BJ (cell line): ENCODE measurements at regions not wholly inside any gene's neighbourhood (a gene's known extent, or its start where the extent isn't known, plus 50 kb on each side); places are given as distances from the start of the nearest gene placed in this dataset.

Experiments
- CTCF ChIA-PET: fragments of 350-600 bp; formaldehyde crosslinking; extraction: SDS; loops from one replicate; lab custom pipeline; 2021; ENCODE audit warnings: antibody characterized with exemption, inconsistent platforms; lab: Yijun Ruan, JAX
- POLR2A ChIA-PET: fragments of 300-600 bp; sonication (Branson Sonifier 250); formaldehyde crosslinking; extraction: SDS; loops from one replicate; lab custom pipeline; 2021; ENCODE audit warnings: antibody characterized with exemption; lab: Charles Lee
- DNase-seq: peaks from one replicate; pipeline ENCODE4 v3.0.0-alpha.2; 2011; ENCODE audit warnings: low read depth
- H3K27me3 ChIP-seq: 2 replicates; pipeline ENCODE4 v1.6.0; 2011; ENCODE audit warnings: low read length; ENCODE audit not compliant: control insufficient read depth, insufficient read depth
- H3K36me3 ChIP-seq: 2 replicates; pipeline ENCODE4 v1.5.1; 2011; ENCODE audit warnings: low read length; ENCODE audit not compliant: control insufficient read depth, insufficient read depth
- H3K4me3 ChIP-seq: 2 replicates; pipeline ENCODE4 v1.5.1; 2011; ENCODE audit warnings: low read depth, mild to moderate bottlenecking, control low read depth, low read length
- CTCF ChIP-seq: IDR thresholded peaks from 2 replicates; pipeline ENCODE4 v1.5.1; 2011; ENCODE audit warnings: low read depth, mild to moderate bottlenecking, control low read depth, inconsistent platforms, low read length, moderate library complexity; ENCODE audit not compliant: insufficient read depth

- TF ChIP-seq CTCF, result no peak
- POLR2A ChIA-PET, result no interaction called here
- Histone ChIP-seq H3K27me3 (peaks cover 1% of the 10 kb centered on the region; the same call in 1 of the 2 replicates), H3K36me3 (no peaks in the 10 kb centered on the region), H3K4me3 (no peak overlapping the region)
- CTCF ChIA-PET, result no interaction called here
- DNase-seq, result no peak
These were observed 63.6 kb upstream of the STX16 start for GRCh38 chr20:58587467-58587866.

GRCh38 chr20:58586565-58587093, 64.5 kb upstream of the STX16 start:
- H3K36me3 ChIP-seq, result no peaks in the 10 kb centered on the region
- H3K27me3 ChIP-seq, result peaks cover 1% of the 10 kb centered on the region; the same call in 1 of the 2 replicates
- DNase-seq, result no peak
- H3K4me3 ChIP-seq, result no peak overlapping the region
- CTCF ChIA-PET, result no interaction called here
- no peak for TF ChIP-seq CTCF
- POLR2A ChIA-PET, result no interaction called here

GRCh38 chr20:58585753-58586540, 65.1 kb upstream of the STX16 start:
- CTCF ChIA-PET, result interaction anchor here (1.3 kb wide), 1 partner anchor 14 kb away, joined by 3 read pairs; no protein-coding TSS in a partner anchor
- DNase-seq, result no peak
- Histone ChIP-seq H3K36me3 (no peaks in the 10 kb centered on the region), H3K27me3 (no peaks in the 10 kb centered on the region), H3K4me3 (no peak overlapping the region)
- POLR2A ChIA-PET, result no interaction called here
- no peak for TF ChIP-seq CTCF

- no peak overlapping the region for H3K4me3 ChIP-seq
- DNase-seq, result no peak
- POLR2A ChIA-PET, result no interaction called here
- H3K27me3 ChIP-seq, result no peaks in the 10 kb centered on the region
- CTCF ChIA-PET, result interaction anchor here (0.7 to 1.3 kb wide), 2 partner anchors 9 to 13 kb away, joined by 3 read pairs; no protein-coding TSS in a partner anchor
- TF ChIP-seq CTCF, result no peak
- no peaks in the 10 kb centered on the region for H3K36me3 ChIP-seq
These were observed 66.0 kb upstream of the STX16 start for GRCh38 chr20:58584881-58585752.
